KBM-7 (cell line): ENCODE measurements at regions not wholly inside any gene's neighbourhood (a gene's known extent, or its start where the extent isn't known, plus 50 kb on each side); places are given as distances from the start of the nearest gene placed in this dataset.
"Not testable (repeated sequence)": the region's sequence is repeated elsewhere in the genome, so short reads cannot be mapped to it uniquely, and the experiment has no call there.

Source experiments
- DNase-seq: peaks from one replicate; pipeline ENCODE4 v3.0.0-alpha.2; 2015
- in situ Hi-C: fragments of 300-500 bp; cut with MboI; formaldehyde crosslinking; loops from 2 replicates; pipeline ENCODE4 v1.14.3; 2020; ENCODE audit warnings: low sequenced_read_pairs, low pct_unique_long_range_greater_than_20kb, mixed read lengths

DNA sequence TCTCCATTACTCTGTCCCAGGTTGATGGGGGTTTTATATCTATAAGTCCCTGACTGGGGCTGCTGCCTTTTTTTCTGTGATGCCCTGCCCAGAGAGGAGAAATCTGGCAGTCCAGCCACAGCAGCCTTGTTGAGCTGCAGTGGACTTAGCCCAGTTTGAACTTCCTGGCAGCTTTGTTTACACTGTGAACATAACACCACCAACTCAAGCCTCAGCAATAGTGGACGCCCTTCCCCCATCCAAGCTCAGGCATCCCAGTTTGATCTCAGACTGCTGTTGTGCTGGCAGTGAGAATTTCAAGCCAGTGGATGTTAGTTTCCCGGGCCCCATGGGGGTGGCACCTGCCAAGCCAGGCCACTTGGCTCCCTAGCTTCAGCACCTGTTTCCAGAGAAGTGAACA is 298.5 kb upstream of the KDM5D start:
- no peak for DNase-seq

DNA sequence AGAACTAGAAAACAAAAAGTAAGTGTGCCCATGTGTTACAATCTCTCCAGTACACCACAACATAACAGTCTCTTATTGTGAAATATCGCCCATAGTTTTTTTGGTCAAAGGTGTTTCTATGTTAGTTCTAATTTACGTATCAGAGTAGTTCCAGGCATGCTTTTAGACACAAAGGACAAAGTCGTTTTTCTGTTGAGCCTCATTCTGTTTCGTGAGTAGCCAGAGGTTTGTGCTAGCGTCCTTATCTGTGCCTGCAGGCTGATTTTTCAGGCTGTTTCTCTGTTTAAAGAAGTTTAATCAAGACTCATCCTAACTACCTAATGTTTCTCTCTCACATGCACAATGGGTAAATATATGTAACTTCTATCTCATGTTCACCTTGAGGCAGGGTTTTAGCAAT is 281.1 kb upstream of the KDM5D start:
- DNase-seq = no peak
- in situ Hi-C loops = no loop called here

More for the DNA sequence above, 298.5 kb upstream of the KDM5D start:
- in situ Hi-C loops = no loop called here

DNA sequence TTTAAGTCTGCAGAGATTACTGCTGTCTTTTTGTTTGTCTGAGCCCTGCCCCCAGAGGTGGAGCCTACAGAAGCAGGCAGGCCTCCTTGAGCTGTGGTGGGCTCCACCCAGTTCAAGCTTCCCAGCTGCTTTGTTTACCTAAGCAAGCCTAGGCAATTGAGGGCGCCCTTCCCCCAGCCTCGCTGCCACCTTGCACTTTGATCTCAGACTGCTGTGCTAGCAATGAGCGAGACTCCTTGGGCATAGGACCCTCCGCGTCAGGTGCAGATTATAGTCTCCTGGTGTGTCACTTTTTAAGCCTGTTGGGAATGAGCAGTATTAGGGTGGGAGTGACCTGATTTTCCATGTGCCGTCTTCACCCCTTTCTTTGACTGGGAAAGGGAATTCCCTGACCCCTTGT is 248.9 kb upstream of the KDM5D start:
- DNase-seq, in situ Hi-C loops: not testable (repeated sequence)

DNA sequence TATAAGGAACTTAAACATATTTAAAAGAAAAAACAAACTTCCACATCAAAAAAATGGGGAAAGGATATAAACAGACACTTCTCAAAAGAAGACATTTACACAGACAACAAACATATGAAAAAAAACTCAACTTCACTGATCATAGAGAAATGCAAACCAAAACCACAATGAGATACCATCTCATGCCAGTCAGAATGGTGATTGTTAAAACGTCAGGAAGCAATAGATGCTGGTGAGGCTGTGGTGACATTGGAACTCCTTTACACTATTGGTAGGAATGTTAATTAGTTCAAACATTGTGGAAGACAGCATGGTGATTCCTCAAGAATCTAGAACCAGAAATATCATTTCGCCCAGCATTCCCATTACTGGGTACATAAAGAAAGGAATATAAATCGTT is 228.5 kb upstream of the KDM5D start:
- peak; percentile 7 for DNase-seq
- in situ Hi-C loops = no loop called here

DNA sequence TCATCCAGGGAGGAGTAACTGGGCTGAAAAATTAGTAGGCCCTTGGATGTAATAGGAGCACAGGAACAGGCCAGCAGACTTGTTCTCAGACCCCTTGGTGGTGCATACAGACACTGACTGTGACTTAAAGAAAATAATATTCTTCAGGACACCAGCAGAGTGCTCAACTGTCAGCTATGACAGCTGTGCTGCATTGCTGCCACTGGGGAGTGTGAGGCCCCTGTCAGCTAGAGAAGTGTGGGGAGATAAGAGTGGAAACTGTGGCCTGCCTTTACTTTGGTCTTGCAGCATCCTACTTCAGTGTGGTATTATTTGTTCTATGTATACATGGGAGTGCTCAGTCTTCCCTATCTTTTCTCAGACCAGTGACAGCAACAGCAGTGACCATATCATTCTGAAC is 203.2 kb upstream of the KDM5D start:
- in situ Hi-C loops = no loop called here
- DNase-seq = no peak

DNA sequence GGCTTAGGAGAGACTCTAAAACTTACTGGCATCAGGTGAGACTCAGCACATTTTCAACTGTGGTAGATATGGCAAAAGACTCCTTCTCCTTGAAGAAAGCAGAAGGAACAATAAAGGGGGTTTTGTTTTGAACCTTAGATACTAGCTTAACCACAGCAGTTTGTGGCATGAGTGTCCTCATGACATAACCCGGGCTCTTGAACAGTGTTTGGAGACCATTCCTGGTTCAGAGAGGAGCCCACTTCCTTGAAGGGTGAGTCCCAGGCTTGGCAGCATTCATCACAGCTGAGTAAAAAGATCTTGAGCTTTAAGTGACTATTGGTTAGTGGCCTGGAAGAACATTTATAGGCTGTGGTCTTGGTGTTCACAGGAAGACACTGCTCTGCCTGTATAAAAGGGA is 154.5 kb upstream of the KDM5D start:
- in situ Hi-C loops = no loop called here
- DNase-seq = peak; percentile 55

DNA sequence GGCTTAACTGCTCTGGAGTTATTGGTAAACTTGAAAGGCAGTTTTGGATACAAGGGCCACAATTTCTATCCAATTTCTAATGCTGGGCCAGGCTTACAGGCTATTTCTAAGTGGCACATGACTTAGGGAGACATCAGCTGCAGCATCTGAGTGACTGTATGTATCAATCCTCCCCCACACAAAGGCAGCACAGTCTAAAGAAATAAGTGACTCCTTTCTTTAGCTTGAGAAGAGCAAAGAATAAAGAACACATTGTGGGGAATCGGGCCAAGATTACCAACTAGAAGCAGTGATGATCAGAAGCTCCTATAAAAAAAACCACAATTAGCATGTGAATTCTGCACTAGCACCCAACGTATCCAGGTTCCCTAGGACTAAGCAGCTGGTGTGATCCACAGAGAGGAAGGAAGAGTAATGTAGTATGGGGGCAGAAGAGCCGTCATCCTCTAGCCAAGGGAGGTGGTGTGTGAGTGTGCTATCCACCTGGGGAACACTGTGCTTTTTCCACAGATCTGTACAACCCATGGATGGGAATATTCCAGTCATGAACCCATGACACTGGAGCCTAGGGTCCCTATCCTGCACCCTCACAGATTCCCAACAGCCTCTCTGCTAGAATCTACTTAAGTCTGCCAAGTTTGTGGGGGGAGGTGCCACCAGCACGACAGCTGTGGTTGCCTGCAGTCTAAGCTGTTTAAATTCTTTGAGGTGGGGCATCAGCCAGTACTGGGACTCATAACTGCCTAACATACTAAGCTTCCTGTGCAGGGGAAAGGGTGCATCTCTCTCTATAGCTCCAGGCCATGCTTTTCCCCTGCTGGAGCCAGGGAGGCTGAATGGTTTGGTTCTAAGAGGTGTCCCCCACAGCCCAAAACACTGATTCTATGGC is 147.8 kb upstream of the KDM5D start:
- peak; percentile 60 for DNase-seq
- in situ Hi-C loops = no loop called here

DNA sequence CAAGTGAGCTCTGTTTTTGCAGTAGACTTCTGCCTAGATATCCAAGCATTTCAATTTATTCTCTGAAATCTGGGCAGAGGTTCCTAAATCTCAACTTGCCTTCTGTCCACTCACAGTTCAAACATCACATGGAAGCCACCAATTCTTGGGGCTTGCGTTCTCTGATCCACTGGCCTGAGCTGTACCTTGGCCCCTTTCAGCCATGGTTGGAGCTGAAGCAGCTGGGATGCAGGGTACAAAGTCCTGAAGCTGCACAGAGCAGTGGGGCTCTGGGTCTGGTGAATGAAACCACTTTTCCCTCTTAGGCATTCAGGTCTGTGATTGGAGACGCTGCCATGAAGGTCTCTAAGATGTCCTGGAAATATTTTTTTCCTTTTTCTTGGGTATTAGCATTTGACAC is 137.6 kb upstream of the KDM5D start:
- in situ Hi-C loops = no loop called here
- DNase-seq = no peak

DNA sequence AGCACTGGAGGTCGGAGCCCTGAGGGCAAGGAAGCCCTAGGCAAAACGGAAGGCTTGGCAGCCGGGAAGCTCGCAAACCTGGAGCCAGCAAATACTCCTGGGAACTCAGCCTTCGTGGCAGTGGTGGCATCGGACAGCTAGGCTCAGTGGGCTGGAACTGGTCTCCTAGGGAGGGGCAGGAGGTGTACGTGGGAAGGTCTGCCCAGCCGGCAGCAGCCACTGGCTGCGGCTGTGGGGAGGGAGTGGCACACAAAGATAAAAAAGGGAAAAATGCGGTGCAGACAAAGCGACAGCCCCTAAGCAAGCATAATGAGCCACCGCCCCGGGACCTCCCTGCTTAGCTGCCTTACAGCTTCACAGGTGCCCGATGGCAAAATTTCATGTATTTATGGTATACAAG is 125.2 kb upstream of the KDM5D start:
- in situ Hi-C loops = no loop called here
- DNase-seq = peak; percentile 94

DNA sequence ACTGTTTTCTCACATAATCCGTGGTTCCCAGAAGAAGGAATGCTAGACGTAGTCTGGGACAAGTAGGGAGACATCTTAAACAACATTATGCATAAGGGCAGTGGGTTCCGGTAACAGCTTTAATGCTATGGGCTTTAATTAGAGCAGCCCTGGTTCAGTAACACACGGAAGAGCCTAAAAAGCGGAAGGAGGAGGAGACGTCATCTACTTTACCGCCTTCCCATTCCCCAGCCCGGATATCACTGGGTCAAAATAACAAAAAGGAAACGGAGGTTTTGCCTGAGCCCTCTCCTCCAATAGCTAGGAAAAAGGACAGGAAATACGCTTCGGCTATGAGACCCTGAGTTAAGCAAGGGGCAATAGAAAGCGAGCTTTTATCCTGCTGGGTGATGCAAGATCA is 124.8 kb upstream of the KDM5D start:
- in situ Hi-C loops = no loop called here
- DNase-seq = peak; percentile 97

DNA sequence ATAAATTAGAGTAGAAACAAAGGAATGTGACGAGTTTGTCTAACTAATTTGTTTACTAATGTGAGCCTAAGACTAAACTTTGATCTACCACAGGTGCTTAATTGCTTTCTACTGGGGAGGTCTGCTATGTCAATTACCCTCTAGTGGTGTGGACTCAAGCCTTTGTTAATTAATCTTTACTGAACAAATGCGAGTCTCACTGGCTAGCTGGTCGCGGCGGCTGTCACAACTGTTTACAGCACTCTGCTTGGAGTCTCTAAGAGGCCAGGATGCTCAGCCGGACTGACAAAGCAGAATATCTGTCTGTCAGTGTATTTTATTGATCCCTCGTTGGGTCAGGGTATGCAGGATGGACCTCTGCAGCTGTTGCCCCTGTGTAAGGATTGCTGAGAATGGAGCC is 124.1 kb upstream of the KDM5D start:
- DNase-seq = peak; percentile 55
- in situ Hi-C loops = no loop called here

DNA sequence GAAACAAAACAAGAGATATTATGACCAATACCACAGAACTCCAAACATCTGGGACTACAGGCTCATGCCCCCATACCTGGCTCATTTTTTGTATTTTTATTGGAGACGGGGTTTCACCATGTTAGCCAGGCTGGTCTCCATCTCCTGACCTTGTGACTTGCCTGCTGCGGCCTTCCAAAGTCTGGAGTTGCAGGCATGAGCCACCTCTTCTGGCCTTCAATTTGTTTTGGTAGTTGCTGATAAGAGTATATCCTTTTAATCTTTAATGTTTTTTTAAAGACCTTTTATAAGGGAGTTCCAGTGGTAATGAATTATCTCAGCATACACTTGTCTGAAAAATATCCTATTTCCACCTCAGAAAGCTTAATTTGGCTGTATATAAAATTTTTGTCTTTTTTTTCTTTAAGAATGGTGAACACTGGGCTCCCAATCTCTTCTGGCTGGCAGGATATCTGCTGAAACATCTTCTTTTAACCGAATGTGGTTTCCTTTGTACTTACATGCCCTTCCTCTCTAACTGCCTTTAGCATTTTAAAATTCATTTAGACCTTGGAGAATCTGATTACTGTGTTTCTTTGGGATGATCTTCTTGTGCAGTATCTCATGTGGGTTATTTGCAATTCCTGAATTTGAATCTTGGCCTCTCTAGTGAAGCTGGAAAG is 112.1 kb upstream of the KDM5D start:
- peak; percentile 92 for DNase-seq
- in situ Hi-C loops = no loop called here

DNA sequence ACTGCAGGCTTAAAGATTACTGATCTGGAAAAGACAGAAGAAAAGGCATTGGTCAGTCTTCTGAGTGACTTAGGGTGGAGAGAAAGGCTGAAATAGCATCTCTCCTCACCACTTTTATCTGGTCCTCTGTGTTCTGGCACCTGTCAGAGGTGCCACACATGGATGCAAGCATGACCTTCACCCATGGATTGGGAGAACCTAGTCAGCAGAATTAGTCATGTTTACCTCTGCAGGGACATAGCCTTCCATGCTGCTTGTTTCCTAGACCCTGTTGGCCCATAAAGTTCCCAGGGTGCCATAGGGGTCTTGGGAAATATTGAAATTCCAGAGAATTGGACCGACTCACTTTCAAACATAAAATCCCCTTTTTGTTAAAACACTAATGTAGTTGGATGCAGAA is 98.4 kb upstream of the KDM5D start:
- no peak for DNase-seq
- in situ Hi-C loops = no loop called here

DNA sequence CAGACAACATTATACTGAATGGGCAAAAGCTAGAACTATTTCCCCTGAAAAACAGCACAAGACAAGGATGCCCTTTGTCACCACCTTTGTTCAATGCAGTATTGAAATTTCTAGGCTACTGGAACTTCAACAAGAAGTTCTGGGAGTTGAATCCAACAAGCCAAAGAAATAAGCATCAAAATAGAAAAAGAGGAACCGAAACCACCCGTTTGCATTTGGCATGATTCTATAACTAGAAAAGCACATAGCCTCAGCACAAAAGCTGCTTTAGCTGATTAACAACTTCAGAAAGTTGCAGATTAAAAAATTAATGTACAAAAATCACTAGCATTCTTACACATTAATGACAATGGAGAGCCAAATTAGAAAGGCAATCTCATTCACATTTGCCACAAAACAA is 79.6 kb upstream of the KDM5D start:
- DNase-seq = peak; percentile 75
- in situ Hi-C loops = no loop called here

DNA sequence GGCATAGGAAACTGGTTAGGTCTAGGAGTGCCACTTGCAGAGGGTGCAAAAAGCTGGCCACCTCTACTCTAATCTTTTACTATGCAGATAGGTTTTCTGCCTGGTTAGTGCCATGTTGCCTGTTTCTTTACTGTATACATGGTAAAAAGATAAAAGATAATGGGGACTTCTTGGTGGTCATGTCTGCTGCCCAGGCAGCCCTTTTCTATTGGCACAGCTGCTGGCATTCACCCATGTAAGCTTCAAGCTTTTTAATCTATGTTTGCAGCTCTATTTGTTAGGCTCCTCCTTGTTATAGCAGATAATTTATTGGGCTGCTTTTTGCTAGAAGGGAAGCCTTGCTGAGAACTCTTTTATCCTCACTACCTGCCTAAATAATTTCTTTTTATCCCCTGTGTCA is 74.0 kb upstream of the KDM5D start:
- in situ Hi-C loops = no loop called here
- DNase-seq = no peak

DNA sequence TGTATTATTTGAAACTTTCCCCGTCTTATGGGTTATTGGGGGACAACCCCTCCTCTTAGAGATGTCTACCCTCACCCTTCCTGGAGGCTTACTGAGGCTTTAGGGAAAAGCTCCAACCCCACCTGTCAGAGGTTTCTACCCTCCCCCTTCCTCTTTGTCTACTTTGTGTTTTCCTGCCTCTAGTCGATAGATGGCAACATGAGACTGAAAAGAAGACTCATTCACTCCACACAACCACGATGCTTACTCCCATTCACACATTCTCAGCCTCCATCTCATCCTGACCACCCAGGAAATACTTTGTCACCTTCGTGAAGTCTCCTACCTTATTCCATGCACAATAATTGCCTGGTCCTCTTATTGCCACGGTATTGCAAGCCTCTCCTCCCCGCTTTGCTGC is 72.4 kb upstream of the KDM5D start:
- in situ Hi-C loops = no loop called here
- peak; percentile 83 for DNase-seq

DNA sequence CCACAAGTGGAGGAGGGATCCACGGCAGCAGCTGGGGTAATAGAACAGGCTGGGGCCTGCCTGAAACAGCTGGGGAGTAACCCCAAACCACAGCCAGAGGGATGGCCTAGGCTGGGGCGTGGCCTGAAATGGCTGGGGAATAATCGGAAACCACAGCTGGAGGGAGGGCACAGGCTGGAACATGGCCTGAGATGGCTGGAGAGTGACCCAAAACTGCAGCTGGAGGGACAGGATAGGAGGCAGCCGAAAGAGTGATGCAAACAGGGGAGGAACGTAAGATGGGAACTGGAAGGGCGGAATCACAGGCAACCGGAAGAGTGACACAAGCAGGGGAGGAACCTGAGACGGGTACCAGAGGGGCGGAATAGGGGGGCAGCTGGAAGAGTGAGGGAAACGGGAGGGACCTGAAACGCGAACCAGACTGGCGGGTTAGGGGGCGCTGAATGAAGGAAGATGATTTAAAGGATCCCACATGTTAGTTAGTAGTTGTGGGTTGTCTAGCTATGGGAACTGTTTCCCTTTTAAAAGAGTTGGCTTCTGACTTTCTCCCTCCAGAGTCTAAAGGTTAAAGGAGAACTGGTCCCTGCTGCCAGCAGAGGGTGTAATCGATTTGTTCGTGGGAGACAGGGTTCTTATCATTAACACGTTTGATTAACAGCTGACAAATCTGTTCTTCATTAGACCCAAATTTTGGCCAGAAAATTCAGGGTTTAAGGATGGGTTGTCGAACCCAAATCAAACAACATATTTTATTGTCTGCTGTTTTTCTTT is 71.7 kb upstream of the KDM5D start:
- peak; percentile 88 for DNase-seq
- in situ Hi-C loops = no loop called here
